Hindlimb muscle (tissue), 1 donor: ENCODE measurements at regions not wholly inside any gene's neighbourhood (a gene's known extent, or its start where the extent isn't known, plus 50 kb on each side); places are given as distances from the start of the nearest gene placed in this dataset.

Experiments used
- DNase-seq: peaks from one replicate; pipeline ENCODE4 v3.0.0-alpha.2; 2013

DNA sequence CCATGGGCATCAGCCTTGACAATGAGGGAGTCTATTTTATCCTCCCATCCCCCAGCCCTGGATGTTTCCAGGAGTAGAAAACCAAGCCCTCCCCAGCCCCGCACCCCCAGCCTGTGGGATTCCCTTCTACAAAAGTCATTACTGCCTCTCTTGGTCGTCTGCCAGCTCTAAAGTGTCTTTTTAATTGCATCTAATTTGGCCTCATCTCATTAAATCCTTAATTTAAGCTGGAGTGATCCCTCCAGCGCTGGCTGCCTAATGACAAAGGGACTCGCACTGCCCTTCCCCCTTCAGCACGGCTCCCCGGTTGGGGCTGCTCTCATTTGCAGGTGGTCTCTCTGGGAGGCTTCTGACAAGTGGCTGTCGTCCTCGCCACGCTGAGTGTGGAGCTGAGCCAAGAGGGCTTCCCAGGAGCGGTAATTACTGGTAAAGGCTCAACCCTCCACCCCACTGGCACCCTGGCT lies 107.9 kb upstream of the ALDH1B1 start:
- DNase-seq = no peak

GRCh38 chr9:38284039-38284575 lies 108.4 kb upstream of the ALDH1B1 start:
- DNase-seq = no peak

DNA sequence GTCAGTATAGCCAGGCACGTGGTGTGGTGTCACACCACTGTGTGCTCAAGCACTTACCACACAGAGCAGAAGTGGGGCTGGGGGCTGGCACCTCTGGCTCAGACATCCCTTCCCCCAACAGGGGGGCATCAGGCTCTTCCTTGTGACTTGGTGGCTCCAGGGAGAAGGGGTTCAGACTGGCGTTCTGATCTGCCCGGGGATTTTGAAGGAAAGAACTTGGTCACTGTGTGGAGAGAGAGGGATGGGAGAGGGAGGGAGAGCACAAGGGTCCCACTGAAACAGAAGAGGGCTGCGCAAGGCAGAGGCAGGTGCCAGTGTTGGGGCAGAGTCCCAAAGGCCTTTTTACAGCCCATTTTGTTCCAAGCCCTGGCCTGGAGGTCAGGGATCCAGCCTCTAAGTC lies 109.7 kb upstream of the ALDH1B1 start:
- no peak for DNase-seq

DNA sequence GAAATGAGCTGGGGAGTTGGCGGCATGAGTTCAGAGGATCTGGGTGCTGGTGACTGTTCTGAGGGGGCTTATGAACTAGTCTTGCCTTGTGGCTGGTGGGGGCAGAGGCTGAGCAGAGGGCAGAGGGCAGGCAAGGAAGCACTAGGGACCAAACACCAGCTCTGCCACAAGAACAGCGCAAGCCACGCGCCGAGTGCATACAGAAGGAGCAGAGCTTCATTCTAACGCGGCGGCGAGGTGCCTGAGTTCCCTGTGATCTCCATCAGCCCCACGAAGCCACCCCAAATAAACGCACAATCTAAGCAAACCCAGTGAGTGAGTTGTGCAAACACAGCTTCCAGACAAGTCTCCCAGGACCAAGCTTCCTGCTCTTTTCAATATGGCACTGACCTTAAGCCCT lies 110.6 kb upstream of the ALDH1B1 start:
- DNase-seq = no peak

DNA sequence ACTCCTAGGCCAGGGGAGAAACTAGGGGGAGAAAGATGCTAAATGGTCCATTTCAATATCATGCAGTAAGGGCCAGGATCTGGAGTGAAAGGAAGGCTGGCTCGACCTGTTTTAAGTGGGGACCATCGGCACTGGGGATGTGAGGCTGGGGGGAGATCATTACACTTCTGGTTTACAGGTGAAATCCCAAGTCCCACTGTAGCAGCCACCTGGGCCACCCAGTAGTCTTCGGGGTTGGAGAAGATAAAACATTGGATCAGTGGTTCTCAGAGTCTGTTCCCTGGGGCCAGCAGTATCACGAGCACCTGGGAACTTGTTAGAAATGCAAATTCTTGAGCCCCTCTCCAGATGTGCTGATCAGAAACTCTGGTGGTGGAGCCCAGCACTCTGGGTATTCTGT lies 111.3 kb upstream of the ALDH1B1 start:
- no peak for DNase-seq

GRCh38 chr9:38280251-38280800 lies 112.2 kb upstream of the ALDH1B1 start:
- DNase-seq = no peak

DNA sequence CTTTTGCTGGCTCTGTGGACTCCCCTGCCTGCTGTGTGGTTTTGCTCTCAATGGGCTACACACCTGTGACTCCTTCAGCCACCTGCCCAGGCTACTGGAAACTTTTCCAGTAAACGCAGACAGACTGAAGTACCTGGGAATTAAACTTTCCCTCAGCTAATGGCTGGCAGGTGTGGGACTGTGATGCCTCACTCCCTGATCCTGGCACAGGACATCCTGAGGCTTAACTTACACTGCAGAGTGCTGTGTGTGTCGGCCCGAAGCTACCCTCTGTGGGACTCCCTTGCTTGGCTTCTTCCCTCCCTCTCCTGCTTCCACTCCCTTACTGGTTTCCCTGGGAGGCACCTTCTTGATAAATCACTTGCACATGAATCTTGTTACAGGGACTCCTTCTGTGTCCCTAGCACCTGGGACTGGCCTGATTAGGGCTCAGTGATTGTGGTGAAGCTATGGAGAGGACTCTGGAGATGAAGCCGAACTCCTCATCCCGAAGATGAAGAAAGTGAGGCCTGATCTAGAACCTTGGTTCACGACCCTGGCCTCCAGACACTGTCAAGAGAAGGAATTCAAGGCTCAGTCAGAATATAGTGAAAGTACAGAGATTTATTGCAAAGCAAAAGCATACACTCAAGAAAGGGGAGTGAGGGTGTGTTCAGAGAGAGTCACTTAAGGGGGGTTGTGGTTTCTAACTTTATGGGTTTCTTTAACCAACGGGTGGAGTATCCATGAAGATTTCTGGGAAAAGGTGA lies 113.4 kb upstream of the ALDH1B1 start:
- DNase-seq = no peak

GRCh38 chr9:38278457-38278856 lies 114.0 kb upstream of the ALDH1B1 start:
- DNase-seq = no peak

DNA sequence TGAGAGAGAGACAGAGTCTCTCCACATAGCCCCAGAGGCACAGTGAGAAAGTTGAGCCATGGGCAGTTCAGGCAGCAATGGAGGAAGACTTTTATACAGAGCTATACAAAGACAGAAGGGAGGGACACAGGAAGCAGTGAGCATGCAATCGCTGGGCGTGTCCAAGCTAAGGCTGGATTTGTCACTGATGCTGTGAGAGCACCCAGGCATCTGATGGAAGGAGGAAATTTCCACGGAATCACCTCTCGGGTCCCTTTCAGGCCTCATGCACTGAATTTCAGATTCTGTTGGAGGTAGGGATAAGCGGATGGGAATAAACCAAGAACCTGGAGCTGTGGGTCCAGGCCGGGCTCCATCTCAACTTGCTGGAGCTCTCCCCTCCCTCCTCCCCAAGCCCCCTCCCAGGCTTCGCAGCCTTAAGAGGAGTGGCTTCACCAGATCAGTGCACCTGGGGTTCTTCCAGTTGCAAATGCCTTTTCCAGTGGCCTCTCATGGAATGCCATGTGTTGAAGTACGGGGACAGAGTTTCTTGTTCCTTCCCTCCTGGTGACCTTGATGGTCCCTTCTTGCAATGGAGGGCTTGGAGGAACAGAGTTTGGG lies 114.8 kb upstream of the ALDH1B1 start:
- no peak for DNase-seq

GRCh38 chr9:38276771-38277439 lies 115.6 kb upstream of the ALDH1B1 start:
- DNase-seq = no peak

- no peak for DNase-seq
Measured at GRCh38 chr9:38274800-38275199, 117.7 kb upstream of the ALDH1B1 start.

DNA sequence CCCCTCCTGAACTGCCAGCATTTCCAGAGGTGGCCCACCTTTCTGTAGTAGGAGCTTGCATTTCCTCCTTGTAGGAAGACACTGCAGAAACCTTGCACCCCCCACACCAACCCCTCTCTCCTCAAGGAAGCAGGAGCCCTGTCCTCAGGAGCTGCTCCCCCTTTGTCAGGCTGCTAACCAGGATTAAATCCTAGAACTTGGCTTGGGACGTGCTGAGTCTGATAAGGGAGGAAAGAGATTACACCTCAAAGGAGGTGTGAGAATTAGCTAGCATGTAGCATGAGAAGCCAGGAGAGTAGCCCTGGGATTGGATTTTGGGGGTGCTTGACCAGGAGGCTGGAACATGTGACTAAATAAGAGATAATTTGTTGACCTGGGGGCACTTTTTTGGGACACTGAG lies 119.8 kb upstream of the ALDH1B1 start:
- DNase-seq = no peak

GRCh38 chr9:38271666-38272241 lies 120.7 kb upstream of the ALDH1B1 start:
- no peak for DNase-seq

- no peak for DNase-seq
Measured at GRCh38 chr9:38269775-38270174, 122.7 kb upstream of the ALDH1B1 start.

DNA sequence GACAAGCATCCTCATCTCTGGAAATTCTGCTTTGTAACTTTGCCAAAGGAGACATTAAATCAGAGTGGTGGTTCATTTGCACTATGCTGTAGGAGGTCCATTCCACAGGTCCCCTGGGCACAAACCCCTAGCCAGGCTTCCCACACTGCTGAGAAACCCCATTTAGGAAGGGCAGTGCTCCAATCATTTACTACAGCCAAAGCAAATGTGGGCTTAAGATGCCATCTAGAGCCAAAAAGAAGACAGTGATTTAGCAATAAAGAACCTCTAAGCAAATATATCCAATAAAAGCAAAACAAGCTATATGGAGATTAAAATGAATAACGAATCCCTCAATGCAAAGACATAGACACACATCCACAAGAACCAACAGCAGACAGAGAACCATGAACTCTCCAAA lies 129.0 kb upstream of the ALDH1B1 start:
- DNase-seq = no peak

DNA sequence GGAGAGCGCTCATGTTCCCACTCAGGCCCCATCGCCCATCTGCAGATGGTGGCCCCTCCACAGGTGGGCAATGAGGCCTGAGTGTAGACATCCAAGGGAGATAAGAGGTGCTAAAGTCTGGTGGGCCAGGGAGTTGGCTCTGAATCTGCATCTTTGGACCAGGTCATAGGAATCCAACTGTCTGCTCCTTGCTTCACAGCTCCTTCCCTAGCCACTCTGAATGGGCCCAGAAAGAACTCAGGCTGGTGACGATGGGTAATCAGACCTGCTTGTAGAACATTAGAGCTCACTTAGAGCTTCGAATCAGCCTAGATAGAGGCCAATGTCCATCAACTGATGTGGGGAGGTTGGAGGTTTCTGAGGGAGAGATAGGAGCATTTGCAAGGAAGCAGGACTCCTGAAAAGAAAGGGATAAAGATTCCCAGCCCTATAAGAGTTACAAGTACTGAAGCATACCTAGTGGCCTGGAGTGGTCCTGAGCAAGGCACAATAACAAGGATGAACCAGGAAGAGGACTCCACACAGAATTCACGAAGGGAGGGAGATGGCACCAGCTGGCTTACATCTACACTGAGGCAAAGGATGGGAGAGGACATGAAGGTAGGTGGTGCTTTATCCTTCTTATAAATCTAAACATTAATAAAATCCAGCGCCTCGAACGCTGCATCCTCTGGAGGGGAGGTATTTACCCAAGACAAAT lies 132.8 kb upstream of the ALDH1B1 start:
- no peak for DNase-seq

GRCh38 chr9:38259056-38259455 lies 133.4 kb upstream of the ALDH1B1 start:
- DNase-seq = no peak

DNA sequence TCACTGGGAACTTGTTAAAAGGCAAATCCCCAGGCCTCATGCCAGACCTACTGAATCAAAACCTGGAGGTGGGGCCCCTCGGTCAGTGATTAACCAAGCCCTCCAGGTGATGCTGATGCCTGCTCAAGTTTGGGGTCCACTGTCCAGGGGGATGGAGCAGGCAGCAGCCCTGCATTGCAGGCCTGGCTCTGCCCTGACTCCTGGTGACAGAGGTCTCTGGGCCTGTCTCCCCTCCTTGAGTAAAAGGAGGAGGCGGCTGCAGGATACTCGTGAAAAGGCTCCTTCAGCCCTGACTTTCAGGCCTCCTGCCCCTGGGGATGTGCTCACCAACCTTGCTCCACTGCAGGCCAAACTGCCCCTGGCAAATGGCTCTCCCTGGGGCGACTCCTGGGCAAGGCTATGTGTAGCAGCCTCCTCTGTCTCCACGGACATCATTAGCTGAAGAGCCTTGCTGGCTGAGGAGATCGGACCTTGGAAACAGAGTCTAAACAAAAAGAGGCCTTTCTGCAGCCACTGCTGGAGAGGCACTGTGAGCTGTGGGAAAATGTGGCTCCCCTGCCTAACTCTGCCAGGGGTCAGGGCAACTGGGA lies 134.8 kb upstream of the ALDH1B1 start:
- no peak for DNase-seq

DNA sequence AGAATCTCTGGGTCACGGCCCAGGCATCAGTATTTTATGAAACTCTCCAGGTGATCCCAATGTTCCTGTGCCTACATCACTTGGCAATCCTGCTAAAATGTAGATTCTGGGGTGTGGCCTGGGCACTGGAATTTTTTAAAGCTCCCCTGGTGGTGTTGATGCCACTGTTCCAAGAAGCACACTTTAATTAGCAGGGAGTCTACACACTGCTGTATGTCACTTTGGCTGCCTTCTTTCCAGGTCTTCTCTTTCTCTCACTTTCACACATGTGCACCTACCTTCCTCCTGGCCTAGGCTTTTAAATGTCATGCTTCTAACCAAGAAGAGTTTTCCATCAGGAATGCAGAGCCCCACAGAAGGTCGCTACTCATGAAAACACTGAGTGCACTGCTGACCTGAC lies 136.0 kb upstream of the ALDH1B1 start:
- no peak for DNase-seq

DNA sequence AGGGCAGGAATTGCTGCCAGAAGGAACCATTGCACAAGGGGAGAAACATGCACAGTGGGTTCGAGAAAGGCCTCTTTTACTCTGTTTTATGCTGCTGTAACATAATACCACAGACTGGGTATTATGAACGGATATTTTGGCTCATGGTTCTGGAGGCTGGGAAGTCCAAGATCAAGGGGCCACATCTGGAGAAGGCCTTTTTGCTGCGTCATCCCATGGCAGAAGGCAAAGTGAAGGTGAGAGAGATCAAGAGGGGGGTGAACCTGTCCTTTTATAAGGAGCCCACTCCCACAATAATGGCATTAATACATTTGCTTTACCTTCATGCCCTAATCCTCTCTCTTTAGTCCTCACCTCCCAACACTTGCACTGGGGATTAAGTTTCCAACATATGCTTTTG lies 136.9 kb upstream of the ALDH1B1 start:
- DNase-seq = no peak

- DNase-seq = no peak
Measured at GRCh38 chr9:38254756-38255155, 137.7 kb upstream of the ALDH1B1 start.

DNA sequence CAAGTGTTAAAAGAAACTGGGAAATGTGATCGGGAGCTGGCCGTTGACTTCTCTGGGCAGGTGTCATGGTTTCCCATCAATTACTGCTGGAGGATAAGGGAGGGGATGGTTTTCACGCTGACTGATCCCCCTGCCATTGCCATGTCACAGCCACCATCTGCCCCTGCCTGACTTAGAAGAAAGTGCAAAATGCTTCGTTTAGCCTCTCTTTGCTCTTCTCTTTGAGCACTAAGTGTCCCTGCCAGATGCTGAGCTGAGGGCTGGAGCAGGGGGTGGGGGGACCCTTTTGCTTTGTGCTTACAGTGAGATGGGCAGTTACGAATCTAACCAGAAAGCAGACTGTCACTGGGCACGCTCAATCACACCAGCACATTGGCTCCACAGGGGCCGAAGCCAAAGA lies 138.4 kb upstream of the ALDH1B1 start:
- DNase-seq = no peak
